MCF 10A (cell line): ENCODE measurements at regions not wholly inside any gene's neighbourhood (a gene's known extent, or its start where the extent isn't known, plus 50 kb on each side); places are given as distances from the start of the nearest gene placed in this dataset.

Experiments used
- BruUV-seq: library from RNA; stranded (reverse); fragments of 400-500 nt; replicated peaks from 2 replicates; lab custom pipeline; 2021; lab: Mats Ljungman, UMichigan
- CTCF ChIA-PET: fragments of 300-600 bp; sonication (Branson Sonifier 250); formaldehyde crosslinking; extraction: SDS; loops from one replicate; lab custom pipeline; 2021; ENCODE audit warnings: antibody characterized with exemption, inconsistent platforms; lab: Yijun Ruan, JAX
- POLR2A ChIA-PET: fragments of 300-600, 350-650 bp; sonication (Branson Sonifier 250); formaldehyde crosslinking; extraction: SDS; loops from one replicate; lab custom pipeline; 2020; ENCODE audit warnings: antibody characterized with exemption, inconsistent platforms; lab: Yijun Ruan, JAX
- DNase-seq: peaks from one replicate; pipeline ENCODE4 v3.0.0-alpha.2; 2018; ENCODE audit not compliant: unreplicated experiment
- H3K27ac Mint-ChIP-seq: one replicate; pipeline ENCODE4 v1.8.0; 2022; ENCODE audit warnings: mild to moderate bottlenecking, low read depth, mixed read lengths; ENCODE audit not compliant: unreplicated experiment
- H3K27me3 Mint-ChIP-seq: one replicate; pipeline ENCODE4 v1.8.0; 2022; ENCODE audit warnings: mixed read lengths; ENCODE audit not compliant: insufficient read depth, unreplicated experiment
- H3K36me3 Mint-ChIP-seq: one replicate; pipeline ENCODE4 v1.8.0; 2022; ENCODE audit warnings: mild to moderate bottlenecking, moderate library complexity, mixed read lengths; ENCODE audit not compliant: insufficient read depth, unreplicated experiment
- H3K4me1 Mint-ChIP-seq: one replicate; pipeline ENCODE4 v1.8.0; 2022; ENCODE audit warnings: mixed read lengths; ENCODE audit not compliant: insufficient read depth, unreplicated experiment
- H3K4me3 Mint-ChIP-seq: one replicate; pipeline ENCODE4 v1.8.0; 2022; ENCODE audit warnings: mild to moderate bottlenecking, moderate library complexity, mixed read lengths; ENCODE audit not compliant: unreplicated experiment
- H3K9me3 Mint-ChIP-seq: one replicate; pipeline ENCODE4 v1.8.0; 2022; ENCODE audit warnings: mixed read lengths; ENCODE audit not compliant: unreplicated experiment
- CTCF ChIP-seq: fragments of 200-600 bp; IDR thresholded peaks from one replicate; pipeline ENCODE4 v1.8.0; 2022; ENCODE audit warnings: antibody characterized with exemption, mild to moderate bottlenecking; ENCODE audit not compliant: unreplicated experiment
- intact Hi-C: fragments of 100-400 bp; cut with micrococcal nuclease; formaldehyde crosslinking; loops from 2 replicates; pipeline ENCODE4 v1.14.1; 2022

- H3K36me3 Mint-ChIP-seq: no peaks in the 10 kb centered on the region
- H3K4me1 Mint-ChIP-seq: no peaks in the 10 kb centered on the region
- ChIA-PET CTCF (no interaction called here), POLR2A (no interaction called here)
- no peak for TF ChIP-seq CTCF
- no TSS peak for BruUV-seq
- peaks cover 20% of the 10 kb centered on the region for H3K9me3 Mint-ChIP-seq
- H3K4me3 Mint-ChIP-seq: no peak overlapping the region
- no peak overlapping the region for H3K27ac Mint-ChIP-seq
- no peaks in the 10 kb centered on the region for H3K27me3 Mint-ChIP-seq
- no peak for DNase-seq
- intact Hi-C loops: no loop called here
Measured at GRCh38 chr5:3994628-3995027, 399.0 kb downstream of the IRX1 start.

GRCh38 chr5:3995954-3996619, 400.5 kb downstream of the IRX1 start:
- no peak for DNase-seq

GRCh38 chr5:3996707-3997336, 401.2 kb downstream of the IRX1 start:
- TF ChIP-seq CTCF: no peak
- DNase-seq: no peak
- Mint-ChIP-seq H3K27me3 (no peaks in the 10 kb centered on the region), H3K4me1 (no peaks in the 10 kb centered on the region), H3K36me3 (no peaks in the 10 kb centered on the region), H3K27ac (no peak overlapping the region), H3K9me3 (peaks cover 19% of the 10 kb centered on the region), H3K4me3 (no peak overlapping the region)
- POLR2A ChIA-PET: no interaction called here
- intact Hi-C loops: no loop called here
- no TSS peak for BruUV-seq
- CTCF ChIA-PET: no interaction called here

More at GRCh38 chr5:3995954-3996619, 400.5 kb downstream of the IRX1 start:
- Mint-ChIP-seq H3K36me3 (no peaks in the 10 kb centered on the region), H3K27ac (no peak overlapping the region), H3K27me3 (no peaks in the 10 kb centered on the region), H3K4me3 (no peak overlapping the region), H3K4me1 (no peaks in the 10 kb centered on the region), H3K9me3 (peaks cover 19% of the 10 kb centered on the region)
- POLR2A ChIA-PET: no interaction called here
- no peak for TF ChIP-seq CTCF
- intact Hi-C loops: no loop called here
- CTCF ChIA-PET: interaction anchor here (0.7 kb wide), 1 partner anchor 43 kb away, joined by 3 read pairs; no protein-coding TSS in a partner anchor
- BruUV-seq: no TSS peak

GRCh38 chr5:3997670-3998069, 402.0 kb downstream of the IRX1 start:
- intact Hi-C loops: no loop called here
- POLR2A ChIA-PET: no interaction called here
- no TSS peak for BruUV-seq

More at GRCh38 chr5:3997670-3998069, 402.0 kb downstream of the IRX1 start:
- Mint-ChIP-seq H3K4me3 (no peak overlapping the region), H3K9me3 (peaks cover 19% of the 10 kb centered on the region), H3K4me1 (no peaks in the 10 kb centered on the region), H3K36me3 (no peaks in the 10 kb centered on the region), H3K27ac (no peak overlapping the region), H3K27me3 (no peaks in the 10 kb centered on the region)
- CTCF ChIA-PET: no interaction called here
- no peak for TF ChIP-seq CTCF
- no peak for DNase-seq
